GM06990 (cell line): ENCODE measurements at regions not wholly inside any gene's neighbourhood (a gene's known extent, or its start where the extent isn't known, plus 50 kb on each side); places are given as distances from the start of the nearest gene placed in this dataset.

Experiments
- DNase-seq: peaks from one replicate; pipeline ENCODE4 v3.0.0-alpha.2; 2011; ENCODE audit not compliant: insufficient read length; ENCODE audit errors: extremely low read depth
- H3K27me3 ChIP-seq: replicated peaks from 2 replicates; pipeline ENCODE4 v1.6.0; 2011; ENCODE audit warnings: low read length; ENCODE audit not compliant: control insufficient read depth, insufficient read depth
- H3K36me3 ChIP-seq: 2 replicates; pipeline ENCODE4 v1.5.1; 2011; ENCODE audit warnings: low read length; ENCODE audit not compliant: control insufficient read depth, insufficient read depth
- H3K4me3 ChIP-seq: replicated peaks from 2 replicates; pipeline ENCODE4 v1.5.1; 2011; ENCODE audit warnings: low read depth, mild to moderate bottlenecking, control low read depth, low read length
- TF ChIP-seq, protein P1 (sequence below): IDR thresholded peaks from 2 replicates; pipeline ENCODE4 v1.5.1; 2011; ENCODE audit warnings: low read length, control low read depth, mild to moderate bottlenecking, inconsistent platforms; ENCODE audit not compliant: insufficient read depth, poor library complexity, severe bottlenecking

DNA sequence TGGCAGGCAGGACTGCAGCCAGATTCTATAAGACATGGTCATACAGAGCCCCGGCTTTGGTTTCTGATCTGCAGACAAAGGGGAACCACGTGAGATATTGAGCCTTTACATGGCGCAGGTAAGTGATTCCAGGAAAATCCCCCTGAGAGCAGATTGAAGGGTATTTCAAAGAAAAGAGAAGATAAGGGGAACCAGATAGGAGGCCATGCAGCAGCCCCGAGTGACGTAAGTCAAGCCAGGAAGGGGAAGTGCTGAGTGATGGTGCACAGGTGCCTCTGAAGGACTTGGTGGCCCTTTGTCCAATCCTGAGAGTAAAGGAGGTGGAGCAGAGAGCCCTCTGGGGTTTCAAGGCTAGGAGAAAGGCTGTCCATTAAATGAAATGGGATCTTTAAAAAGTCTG is 329.0 kb downstream of the ACTR3B start:
- no peak overlapping the region for H3K4me3 ChIP-seq
- TF ChIP-seq, protein P1, sequence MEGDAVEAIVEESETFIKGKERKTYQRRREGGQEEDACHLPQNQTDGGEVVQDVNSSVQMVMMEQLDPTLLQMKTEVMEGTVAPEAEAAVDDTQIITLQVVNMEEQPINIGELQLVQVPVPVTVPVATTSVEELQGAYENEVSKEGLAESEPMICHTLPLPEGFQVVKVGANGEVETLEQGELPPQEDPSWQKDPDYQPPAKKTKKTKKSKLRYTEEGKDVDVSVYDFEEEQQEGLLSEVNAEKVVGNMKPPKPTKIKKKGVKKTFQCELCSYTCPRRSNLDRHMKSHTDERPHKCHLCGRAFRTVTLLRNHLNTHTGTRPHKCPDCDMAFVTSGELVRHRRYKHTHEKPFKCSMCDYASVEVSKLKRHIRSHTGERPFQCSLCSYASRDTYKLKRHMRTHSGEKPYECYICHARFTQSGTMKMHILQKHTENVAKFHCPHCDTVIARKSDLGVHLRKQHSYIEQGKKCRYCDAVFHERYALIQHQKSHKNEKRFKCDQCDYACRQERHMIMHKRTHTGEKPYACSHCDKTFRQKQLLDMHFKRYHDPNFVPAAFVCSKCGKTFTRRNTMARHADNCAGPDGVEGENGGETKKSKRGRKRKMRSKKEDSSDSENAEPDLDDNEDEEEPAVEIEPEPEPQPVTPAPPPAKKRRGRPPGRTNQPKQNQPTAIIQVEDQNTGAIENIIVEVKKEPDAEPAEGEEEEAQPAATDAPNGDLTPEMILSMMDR, result no peak
- no peaks in the 10 kb centered on the region for H3K27me3 ChIP-seq
- no peak for DNase-seq
- H3K36me3 ChIP-seq, result no peaks in the 10 kb centered on the region

DNA sequence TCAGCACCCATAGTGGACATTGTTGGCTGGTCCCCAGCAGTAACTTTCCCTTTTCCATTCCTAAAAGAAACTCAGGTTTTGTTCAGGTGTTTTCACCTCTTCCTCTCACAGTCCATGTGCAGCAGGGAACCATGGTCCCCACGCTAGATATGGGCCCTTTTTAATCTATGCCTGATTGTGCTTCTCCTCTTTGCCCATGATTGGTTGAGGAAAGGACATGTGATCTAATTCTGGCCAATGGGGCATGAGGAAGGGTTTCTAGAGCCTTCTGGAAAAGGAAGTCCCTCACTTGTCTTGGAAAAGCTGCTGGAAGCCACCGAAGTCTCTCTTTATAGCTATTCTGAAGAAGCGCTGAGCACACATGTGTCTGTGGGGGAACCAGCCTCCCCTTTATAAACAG is 330.7 kb downstream of the ACTR3B start:
- no peaks in the 10 kb centered on the region for H3K36me3 ChIP-seq
- H3K27me3 ChIP-seq, result no peaks in the 10 kb centered on the region
- TF ChIP-seq, protein P1, result no peak
- no peak for DNase-seq
- no peak overlapping the region for H3K4me3 ChIP-seq

DNA sequence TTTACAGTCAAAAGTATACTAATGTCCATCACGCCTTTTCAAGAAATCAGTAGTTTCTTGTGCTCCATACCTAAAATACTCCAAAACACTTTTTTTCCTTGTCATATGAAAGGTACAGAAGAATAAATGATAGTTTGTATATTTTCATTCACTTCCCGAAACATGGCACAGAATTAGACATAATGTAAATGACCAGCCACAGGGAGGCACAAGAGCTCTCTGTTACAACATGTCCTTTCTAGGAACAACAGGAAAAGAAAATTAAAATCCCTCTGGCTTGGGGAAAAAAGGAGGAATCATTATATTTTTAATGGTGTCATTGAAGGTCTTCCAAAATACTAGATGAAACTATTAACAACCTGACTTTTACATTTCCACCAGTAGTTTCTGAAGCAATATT is 331.2 kb downstream of the ACTR3B start:
- DNase-seq, result no peak
- TF ChIP-seq, protein P1, result no peak
- no peaks in the 10 kb centered on the region for H3K27me3 ChIP-seq
- H3K4me3 ChIP-seq, result no peak overlapping the region
- H3K36me3 ChIP-seq, result no peaks in the 10 kb centered on the region

DNA sequence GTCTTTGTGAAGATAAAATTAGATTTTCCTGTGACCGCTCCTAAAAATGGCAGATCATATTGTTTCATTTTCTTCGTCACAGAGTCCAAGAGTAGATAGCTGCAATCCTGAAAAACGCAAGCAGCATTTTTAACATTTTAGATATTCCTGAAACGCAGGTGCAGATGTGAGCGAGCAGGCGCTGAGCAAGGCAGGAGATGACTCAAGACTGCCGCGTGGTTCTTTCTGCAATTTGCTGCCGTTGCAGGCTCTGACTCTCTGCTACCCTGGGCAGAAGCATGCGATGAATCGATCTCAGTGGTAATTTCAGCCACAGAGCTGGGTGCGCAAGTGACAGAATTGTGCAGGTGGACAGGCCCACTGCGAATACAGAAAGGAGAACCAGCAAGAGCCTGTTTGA is 331.9 kb downstream of the ACTR3B start:
- Histone ChIP-seq H3K36me3 (no peaks in the 10 kb centered on the region), H3K4me3 (no peak overlapping the region), H3K27me3 (no peaks in the 10 kb centered on the region)
- TF ChIP-seq, protein P1, result no peak
- DNase-seq, result no peak

DNA sequence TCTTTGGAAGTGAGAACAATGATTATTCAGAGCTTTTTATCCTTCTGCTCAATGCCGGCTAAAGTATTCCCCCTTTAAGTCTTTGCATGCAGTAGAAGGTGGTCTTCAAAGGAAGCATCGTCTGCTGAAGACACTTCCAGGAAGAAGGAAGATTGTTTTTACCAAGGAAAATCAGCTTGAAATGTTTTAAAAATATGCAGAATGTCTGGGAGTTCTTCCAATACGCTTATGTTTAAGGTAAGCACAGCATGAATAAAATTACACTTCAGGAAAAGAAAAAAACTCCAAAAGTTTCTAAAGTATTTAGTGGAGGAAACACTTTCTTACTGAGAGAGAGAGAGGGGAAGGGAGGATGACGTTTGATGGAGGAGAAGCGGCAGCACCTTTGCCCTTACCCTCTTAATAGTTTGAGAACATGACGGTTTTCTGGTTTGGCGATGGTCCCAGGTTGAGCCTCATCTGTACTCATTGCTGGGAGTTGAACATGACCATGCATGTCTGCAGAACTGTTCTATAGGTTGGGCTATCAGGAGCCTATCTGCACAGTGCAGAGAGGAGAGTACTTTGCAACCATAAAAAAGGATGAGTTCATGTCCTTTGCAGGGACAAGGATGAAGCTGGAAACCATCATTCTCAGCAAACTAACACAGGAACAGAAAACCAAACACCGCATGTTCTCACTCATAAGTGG is 338.1 kb downstream of the ACTR3B start:
- H3K27me3 ChIP-seq, result no peaks in the 10 kb centered on the region
- no peaks in the 10 kb centered on the region for H3K36me3 ChIP-seq
- no peak overlapping the region for H3K4me3 ChIP-seq
- no peak for DNase-seq
- TF ChIP-seq, protein P1, result no peak

DNA sequence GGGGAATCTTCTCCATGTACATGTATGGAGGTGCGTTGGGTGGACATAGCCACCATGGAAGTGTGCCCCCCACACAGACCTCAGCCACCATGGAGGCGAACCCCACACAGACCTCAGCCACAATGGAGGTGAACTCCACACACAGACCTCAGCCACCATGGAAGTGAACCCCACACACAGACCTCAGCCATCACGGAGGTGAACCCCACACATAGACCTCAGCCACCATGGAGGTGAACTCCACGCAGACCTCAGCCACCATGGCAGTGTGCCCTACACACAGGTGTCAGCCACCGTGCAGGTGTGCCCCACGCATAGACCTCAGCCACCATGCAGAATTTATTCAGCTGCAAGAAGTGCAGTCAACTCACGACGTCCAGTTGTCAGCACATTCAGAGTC is 339.7 kb downstream of the ACTR3B start:
- DNase-seq, result no peak
- Histone ChIP-seq H3K27me3 (no peaks in the 10 kb centered on the region), H3K36me3 (no peaks in the 10 kb centered on the region), H3K4me3 (no peak overlapping the region)
- TF ChIP-seq, protein P1, result no peak
